DND-41 (cell line): ENCODE measurements at regions not wholly inside any gene's neighbourhood (a gene's known extent, or its start where the extent isn't known, plus 50 kb on each side); places are given as distances from the start of the nearest gene placed in this dataset.

Experiments
- CTCF ChIP-seq: IDR thresholded peaks from 2 replicates; pipeline ENCODE4 v1.5.1; 2012; ENCODE audit warnings: borderline replicate concordance, low read length, moderate library complexity, mild to moderate bottlenecking; ENCODE audit not compliant: poor library complexity, severe bottlenecking; ENCODE audit errors: extremely low read depth
- EZH2 ChIP-seq: IDR thresholded peaks from 3 replicates; pipeline ENCODE4 v1.6.1; 2012; ENCODE audit warnings: borderline replicate concordance, low read depth, mild to moderate bottlenecking, moderate library complexity, low read length, inconsistent platforms; ENCODE audit not compliant: severe bottlenecking

GRCh38 chr5:106523852-106524251, 1146.9 kb downstream of the EFNA5 start:
- no peak for TF ChIP-seq CTCF
- TF ChIP-seq EZH2, result no peak
